HFFc6 (cell line): ENCODE measurements at regions not wholly inside any gene's neighbourhood (a gene's known extent, or its start where the extent isn't known, plus 50 kb on each side); places are given as distances from the start of the nearest gene placed in this dataset.

Source experiments
- DNase-seq: peaks from one replicate; pipeline ENCODE4 v3.0.0-alpha.2; 2018
- H3K27ac Mint-ChIP-seq: 2 replicates; pipeline ENCODE4 v1.8.0; 2020; ENCODE audit warnings: mild to moderate bottlenecking, mixed read lengths
- H3K27me3 Mint-ChIP-seq: 2 replicates; pipeline ENCODE4 v1.8.0; 2021; ENCODE audit warnings: mild to moderate bottlenecking, moderate library complexity, mixed read lengths; ENCODE audit not compliant: insufficient read depth
- H3K36me3 Mint-ChIP-seq: 2 replicates; pipeline ENCODE4 v1.8.0; 2021; ENCODE audit warnings: low read depth, mixed read lengths
- H3K4me1 Mint-ChIP-seq: 2 replicates; pipeline ENCODE4 v1.8.0; 2020; ENCODE audit warnings: low read depth, mixed read lengths
- H3K4me3 Mint-ChIP-seq: 2 replicates; pipeline ENCODE4 v1.8.0; 2020; ENCODE audit warnings: mild to moderate bottlenecking, moderate library complexity, mixed read lengths
- H3K9me3 Mint-ChIP-seq: 2 replicates; pipeline ENCODE4 v1.8.0; 2020; ENCODE audit warnings: mild to moderate bottlenecking, mixed read lengths
- CTCF ChIP-seq: fragments of 200-600 bp; sonication (generic); IDR thresholded peaks from 2 replicates; pipeline ENCODE4 v1.5.0; 2021; ENCODE audit warnings: antibody characterized with exemption, mild to moderate bottlenecking

GRCh38 chr20:10131732-10132345 is 86.8 kb upstream of the SNAP25 start:
- Mint-ChIP-seq H3K27ac (no peak overlapping the region), H3K4me3 (no peak overlapping the region), H3K36me3 (no peaks in the 10 kb centered on the region), H3K27me3 (peaks cover 4% of the 10 kb centered on the region; the same call in 1 of the 2 replicates), H3K9me3 (peaks cover 9% of the 10 kb centered on the region; the same call in 1 of the 2 replicates), H3K4me1 (no peaks in the 10 kb centered on the region)
- TF ChIP-seq CTCF = no peak
- DNase-seq = no peak

- DNase-seq = no peak
- Mint-ChIP-seq H3K27me3 (peaks cover 4% of the 10 kb centered on the region; the same call in 1 of the 2 replicates), H3K4me3 (no peak overlapping the region), H3K36me3 (no peaks in the 10 kb centered on the region), H3K4me1 (no peaks in the 10 kb centered on the region), H3K9me3 (peaks cover 9% of the 10 kb centered on the region; the same call in 1 of the 2 replicates), H3K27ac (no peak overlapping the region)
- no peak for TF ChIP-seq CTCF
Measured at GRCh38 chr20:10132387-10132786, 86.2 kb upstream of the SNAP25 start.

- peaks cover 4% of the 10 kb centered on the region; the same call in 1 of the 2 replicates for H3K27me3 Mint-ChIP-seq
- no peak for DNase-seq
- H3K9me3 Mint-ChIP-seq = peaks cover 9% of the 10 kb centered on the region; the same call in 1 of the 2 replicates
- no peaks in the 10 kb centered on the region for H3K4me1 Mint-ChIP-seq
- no peak for TF ChIP-seq CTCF
- no peak overlapping the region for H3K4me3 Mint-ChIP-seq
- H3K36me3 Mint-ChIP-seq = no peaks in the 10 kb centered on the region
- no peak overlapping the region for H3K27ac Mint-ChIP-seq
Measured at GRCh38 chr20:10133532-10133931, 85.1 kb upstream of the SNAP25 start.

- no peak for DNase-seq
- no peak for TF ChIP-seq CTCF
- H3K36me3 Mint-ChIP-seq = no peaks in the 10 kb centered on the region
- H3K4me1 Mint-ChIP-seq = no peaks in the 10 kb centered on the region
- H3K9me3 Mint-ChIP-seq = peaks cover 7% of the 10 kb centered on the region; the same call in 1 of the 2 replicates
- peaks cover 4% of the 10 kb centered on the region; the same call in 1 of the 2 replicates for H3K27me3 Mint-ChIP-seq
- no peak overlapping the region for H3K27ac Mint-ChIP-seq
- H3K4me3 Mint-ChIP-seq = no peak overlapping the region
Measured at GRCh38 chr20:10134176-10134575, 84.5 kb upstream of the SNAP25 start.

GRCh38 chr20:10135438-10135837 is 83.2 kb upstream of the SNAP25 start:
- Mint-ChIP-seq H3K36me3 (no peaks in the 10 kb centered on the region), H3K27ac (no peak overlapping the region), H3K4me3 (no peak overlapping the region), H3K4me1 (no peaks in the 10 kb centered on the region), H3K9me3 (no peaks in the 10 kb centered on the region; the same call in 1 of the 2 replicates), H3K27me3 (peaks cover 2% of the 10 kb centered on the region; the same call in 1 of the 2 replicates)
- DNase-seq = no peak
- no peak for TF ChIP-seq CTCF
